GM12891 (cell line): ENCODE measurements at regions not wholly inside any gene's neighbourhood (a gene's known extent, or its start where the extent isn't known, plus 50 kb on each side); places are given as distances from the start of the nearest gene placed in this dataset.
"Not testable (repeated sequence)": the region's sequence is repeated elsewhere in the genome, so short reads cannot be mapped to it uniquely, and the experiment has no call there.

ENCODE experiments used
- DNase-seq: peaks from one replicate; pipeline ENCODE4 v3.0.0; 2011; ENCODE audit warnings: low spot score; ENCODE audit not compliant: insufficient read length
- FAIRE-seq: peaks from 2 replicates; lab custom pipeline; 2011; peaks lifted over from hg19 to GRCh38; lab: Jason Lieb, UNC
- PAX5 ChIP-seq: IDR thresholded peaks from 2 replicates; pipeline ENCODE4 v1.6.1; 2011; ENCODE audit warnings: low read length, moderate library complexity, mild to moderate bottlenecking; ENCODE audit not compliant: insufficient read depth, severe bottlenecking
- POLR2A ChIP-seq: IDR thresholded peaks from 2 replicates; pipeline ENCODE4 v1.6.1; 2011; ENCODE audit warnings: low read depth, low read length, control low read depth
- POLR2AphosphoS5 ChIP-seq: IDR thresholded peaks from 2 replicates; pipeline ENCODE4 v1.6.1; 2011; ENCODE audit warnings: low read depth, low read length, control low read depth
- POU2F2 ChIP-seq: IDR thresholded peaks from 2 replicates; pipeline ENCODE4 v1.6.1; 2011; ENCODE audit warnings: low read depth, mild to moderate bottlenecking, control low read depth, low read length, moderate library complexity
- SPI1 ChIP-seq: IDR thresholded peaks from 2 replicates; pipeline ENCODE4 v1.6.1; 2011; ENCODE audit warnings: low read depth, low read length, control low read depth
- TAF1 ChIP-seq: IDR thresholded peaks from 2 replicates; pipeline ENCODE4 v1.6.1; 2011; ENCODE audit warnings: low read depth, low read length, control low read depth

DNA sequence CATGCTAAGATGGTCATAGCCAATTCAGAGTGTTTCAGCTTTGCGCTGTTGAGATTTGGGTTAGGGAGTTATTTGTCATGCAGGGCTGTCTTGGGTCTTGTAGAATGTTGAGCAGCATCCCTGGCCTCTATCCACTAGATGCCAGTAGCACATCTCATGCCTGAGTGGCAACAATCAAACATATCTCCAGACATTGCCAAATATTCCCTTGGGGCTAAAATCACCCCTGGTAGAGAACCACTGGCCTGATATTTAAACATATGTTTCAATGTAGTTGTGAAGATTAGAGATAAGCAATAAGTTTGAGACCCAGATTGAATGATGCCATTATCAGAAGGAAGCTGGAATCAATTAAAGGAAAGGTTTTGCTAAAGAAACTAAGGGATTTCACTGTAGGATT is 463.3 kb downstream of the DOK5 start:
- no peak for FAIRE-seq
- no peak for TF ChIP-seq PAX5
- TF ChIP-seq POLR2A = no peak
- no peak for DNase-seq

DNA sequence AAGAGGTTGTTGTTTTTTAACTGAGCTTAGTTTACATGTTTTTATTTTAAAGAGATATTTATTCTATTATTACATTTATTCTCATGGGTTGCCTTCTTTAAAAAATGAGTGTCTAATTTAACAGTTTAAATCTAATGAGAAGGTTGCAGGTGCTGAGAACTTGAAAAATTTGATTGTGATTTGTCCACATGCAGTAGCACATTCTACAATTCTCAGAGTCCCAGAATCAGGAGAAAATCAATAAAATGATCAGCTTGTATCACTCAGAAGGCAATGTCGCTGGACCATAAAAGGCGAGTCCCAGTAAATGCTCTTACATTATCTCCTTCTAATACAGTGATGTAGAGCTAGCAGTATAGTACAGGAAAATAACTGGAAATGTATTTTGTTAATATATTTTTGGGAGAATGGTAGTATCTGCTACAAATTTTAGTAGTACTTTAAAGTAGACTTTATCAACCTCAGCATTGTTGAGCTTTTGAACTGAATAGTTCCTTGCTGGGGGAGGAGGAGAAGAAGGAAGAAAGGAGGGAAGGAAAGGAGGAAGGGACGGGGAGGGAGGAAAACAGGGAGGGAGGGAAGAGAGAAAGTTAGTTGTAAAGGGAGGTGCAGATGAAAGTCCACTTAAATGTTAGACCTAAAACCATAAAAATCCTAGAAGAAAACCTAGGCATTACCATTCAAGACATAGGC is 458.0 kb downstream of the DOK5 start:
- no peak for DNase-seq
- TF ChIP-seq PAX5 (no peak), POLR2A (no peak), POU2F2 (no peak), TAF1 (no peak), SPI1 (no peak), POLR2AphosphoS5 (no peak)
- FAIRE-seq = no peak

DNA sequence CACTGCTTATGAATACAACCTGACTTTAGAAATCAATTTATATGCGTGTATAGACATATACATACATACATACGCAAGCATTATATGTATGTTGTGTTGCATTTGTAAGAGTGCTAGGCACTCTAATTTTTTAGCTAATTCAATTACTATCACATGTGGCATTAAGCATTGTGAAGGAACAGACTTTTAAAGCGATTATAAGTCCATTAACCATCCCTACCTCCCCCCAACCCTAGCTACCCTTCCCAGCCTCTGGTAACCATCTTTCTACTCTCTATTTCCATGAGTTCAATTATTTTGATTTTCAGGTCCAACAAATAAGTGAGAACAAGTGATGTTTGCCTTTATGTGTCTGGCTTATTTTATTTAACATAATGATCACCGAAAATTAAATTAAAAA is 453.8 kb downstream of the DOK5 start:
- no peak for DNase-seq
- FAIRE-seq = no peak
- TF ChIP-seq POLR2AphosphoS5 = no peak
- no peak for TF ChIP-seq SPI1
- TF ChIP-seq POU2F2 = no peak
- TF ChIP-seq PAX5 = no peak

DNA sequence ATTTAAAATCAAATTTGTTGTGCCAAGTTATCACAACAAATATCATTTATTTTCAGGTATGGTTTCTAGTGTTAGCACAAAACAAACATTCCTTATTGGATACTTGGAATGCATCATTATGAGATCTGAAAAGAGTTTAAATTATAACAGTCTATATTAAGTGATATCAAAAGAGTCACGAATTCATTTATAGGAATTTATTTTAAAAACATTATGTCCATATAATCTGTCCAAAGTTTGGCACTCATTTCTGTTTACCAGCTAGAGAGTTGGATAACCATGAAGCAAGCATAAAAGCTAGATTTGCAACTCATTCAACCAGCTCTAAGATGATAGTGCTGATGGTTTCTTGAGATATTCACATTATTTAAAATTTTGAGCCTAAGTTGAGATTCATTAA is 453.2 kb downstream of the DOK5 start:
- TF ChIP-seq SPI1 = no peak
- no peak for TF ChIP-seq POU2F2
- TF ChIP-seq POLR2A = no peak
- TF ChIP-seq PAX5 = no peak
- TF ChIP-seq POLR2AphosphoS5 = no peak
- TF ChIP-seq TAF1 = no peak
- no peak for FAIRE-seq

DNA sequence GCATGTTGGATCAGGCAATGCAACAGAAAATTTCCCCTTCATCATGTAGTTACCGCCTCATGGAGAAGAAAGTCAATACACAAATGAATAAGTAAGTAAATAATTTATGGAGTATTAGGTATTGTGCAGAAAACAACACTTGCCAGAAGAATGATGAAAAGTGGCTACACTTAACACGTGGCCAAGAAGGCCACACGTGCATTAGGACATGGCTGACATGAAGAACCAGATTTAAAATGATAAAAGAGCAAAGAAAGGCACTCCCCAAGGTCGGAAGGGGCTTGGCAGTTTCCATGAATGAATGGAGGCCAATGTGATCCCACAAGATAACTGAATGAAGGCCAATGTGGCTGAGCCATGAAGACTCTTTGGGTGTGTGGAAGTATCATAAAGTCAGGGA is 447.2 kb downstream of the DOK5 start:
- TF ChIP-seq TAF1 (no peak), POLR2AphosphoS5 (no peak), POLR2A (no peak), PAX5 (no peak), SPI1 (no peak), POU2F2 (no peak)
- DNase-seq (no peak), FAIRE-seq (no peak)

More for the DNA sequence above, 453.2 kb downstream of the DOK5 start:
- DNase-seq = no peak

DNA sequence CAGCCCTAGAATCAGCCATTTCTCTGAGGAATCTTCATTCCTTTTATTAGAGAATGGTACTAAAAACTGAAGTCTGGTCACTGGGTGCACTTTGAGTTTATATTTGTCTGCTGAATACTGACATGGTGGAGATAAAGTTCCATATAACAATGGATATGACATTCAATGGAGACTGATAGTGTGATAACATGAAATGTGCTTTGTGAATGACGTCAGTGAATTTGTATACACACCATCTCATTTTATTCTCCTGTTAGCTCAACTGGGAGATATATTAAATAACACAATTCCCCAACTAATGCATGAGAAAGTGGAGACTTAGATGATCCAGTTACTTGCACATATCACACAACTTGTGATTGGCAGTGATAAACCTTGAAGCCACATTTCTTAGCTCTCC is 446.7 kb downstream of the DOK5 start:
- FAIRE-seq = no peak
- DNase-seq = no peak
- TF ChIP-seq SPI1 (no peak), POU2F2 (no peak), TAF1 (no peak), POLR2A (no peak), PAX5 (no peak), POLR2AphosphoS5 (no peak)

DNA sequence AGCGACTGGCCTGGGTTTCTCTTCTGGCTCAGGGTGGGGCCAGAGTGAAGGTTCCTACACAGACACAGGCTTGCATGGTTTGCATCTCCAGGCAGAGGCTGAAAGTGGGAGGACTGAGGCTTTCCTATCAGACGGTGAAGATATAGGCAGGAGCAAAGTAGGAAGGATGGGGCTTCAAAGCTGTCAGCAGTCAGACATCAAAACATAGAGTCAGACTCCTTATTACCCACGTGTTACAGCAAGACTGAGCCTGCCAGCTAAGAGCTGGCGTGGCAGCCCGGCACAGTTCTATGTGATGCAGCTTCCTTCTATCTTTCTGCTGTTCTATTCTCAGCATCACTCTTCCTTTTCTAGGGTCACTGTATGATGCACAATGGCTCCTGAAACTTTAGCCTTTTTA is 445.1 kb downstream of the DOK5 start:
- DNase-seq = no peak
- FAIRE-seq = no peak
- TF ChIP-seq POLR2A = no peak
- no peak for TF ChIP-seq SPI1
- TF ChIP-seq POLR2AphosphoS5 = no peak
- TF ChIP-seq TAF1 = no peak
- TF ChIP-seq POU2F2 = no peak
- TF ChIP-seq PAX5 = no peak

DNA sequence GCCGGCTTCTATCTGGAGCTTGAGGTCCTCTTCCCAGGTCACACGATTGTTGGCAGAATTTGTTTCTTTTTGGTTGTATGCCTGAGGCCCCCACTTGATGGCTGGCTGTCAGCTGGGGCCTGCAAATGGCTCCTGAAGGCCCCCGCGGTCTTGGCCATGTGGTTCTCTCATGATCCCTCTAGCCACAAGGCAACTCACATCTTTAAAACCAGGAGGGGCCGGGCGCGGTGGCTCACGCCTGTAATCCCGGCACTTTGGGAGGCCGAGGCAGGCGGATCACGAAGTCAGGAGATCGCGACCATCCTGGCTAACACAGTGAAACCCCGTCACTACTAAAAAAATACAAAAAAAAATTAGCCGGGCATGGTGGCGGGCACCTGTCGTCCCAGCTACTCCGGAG is 443.6 kb downstream of the DOK5 start:
- DNase-seq, FAIRE-seq: not testable (repeated sequence)

DNA sequence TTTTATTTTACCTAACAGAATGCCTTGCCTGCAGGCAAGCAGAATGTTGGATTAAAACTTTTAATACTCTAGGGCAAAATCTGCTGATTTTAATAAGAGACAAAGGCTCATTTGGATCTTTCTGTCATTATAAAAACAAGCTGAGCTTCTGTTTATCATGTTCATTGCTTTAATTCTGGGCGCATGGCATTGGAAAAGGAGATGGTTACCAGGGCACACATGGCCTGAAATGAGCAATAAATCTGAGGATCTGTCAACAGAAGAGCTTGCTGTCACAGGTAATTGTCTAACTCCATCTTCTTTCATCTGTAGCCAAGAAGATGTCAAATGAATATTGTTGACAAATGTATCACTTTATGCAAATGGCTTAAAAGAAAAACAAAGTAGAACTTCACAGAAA is 439.6 kb downstream of the DOK5 start:
- TF ChIP-seq POU2F2 = no peak
- TF ChIP-seq SPI1 = no peak
- no peak for TF ChIP-seq POLR2A
- TF ChIP-seq POLR2AphosphoS5 = no peak
- no peak for FAIRE-seq

DNA sequence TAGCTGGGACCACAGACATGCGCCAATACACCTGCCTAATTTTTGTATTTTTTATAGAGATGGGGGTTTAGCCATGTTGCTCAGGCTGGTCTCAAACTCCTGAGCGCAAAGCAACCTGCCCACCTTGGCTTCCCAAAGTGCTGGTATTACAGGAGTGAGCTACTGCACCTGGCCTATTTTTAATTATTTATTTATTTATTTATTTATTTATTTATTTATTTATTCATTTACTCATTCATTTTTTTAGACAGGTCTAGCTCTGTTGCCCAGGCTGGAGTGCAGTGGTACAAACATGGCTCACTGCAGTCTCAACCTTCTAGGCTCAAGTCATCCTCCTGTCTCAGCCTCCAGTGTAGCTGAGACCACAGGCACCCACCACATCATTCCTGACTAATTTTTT is 434.3 kb downstream of the DOK5 start:
- no peak for FAIRE-seq
- no peak for DNase-seq
- TF ChIP-seq POLR2A (no peak), PAX5 (no peak), POU2F2 (no peak), SPI1 (no peak), POLR2AphosphoS5 (no peak), TAF1 (no peak)

More for the DNA sequence above, 439.6 kb downstream of the DOK5 start:
- DNase-seq = no peak

DNA sequence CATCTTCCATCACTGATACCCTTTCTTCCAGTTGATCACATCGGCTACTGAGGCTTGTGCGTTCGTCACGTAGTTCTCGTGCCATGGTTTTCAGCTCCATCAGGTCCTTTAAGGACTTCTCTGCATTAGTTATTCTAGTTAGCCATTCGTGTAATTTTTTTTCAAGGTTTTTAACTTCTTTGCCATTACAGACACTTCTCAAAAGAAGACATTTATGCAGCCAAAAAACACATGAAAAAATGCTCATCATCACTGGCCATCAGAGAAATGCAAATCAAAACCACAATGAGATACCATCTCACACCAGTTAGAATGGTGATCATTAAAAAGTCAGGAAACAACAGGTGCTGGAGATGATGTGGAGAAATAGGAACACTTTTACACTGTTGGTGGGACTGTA is 430.7 kb downstream of the DOK5 start:
- DNase-seq, FAIRE-seq: not testable (repeated sequence)

DNA sequence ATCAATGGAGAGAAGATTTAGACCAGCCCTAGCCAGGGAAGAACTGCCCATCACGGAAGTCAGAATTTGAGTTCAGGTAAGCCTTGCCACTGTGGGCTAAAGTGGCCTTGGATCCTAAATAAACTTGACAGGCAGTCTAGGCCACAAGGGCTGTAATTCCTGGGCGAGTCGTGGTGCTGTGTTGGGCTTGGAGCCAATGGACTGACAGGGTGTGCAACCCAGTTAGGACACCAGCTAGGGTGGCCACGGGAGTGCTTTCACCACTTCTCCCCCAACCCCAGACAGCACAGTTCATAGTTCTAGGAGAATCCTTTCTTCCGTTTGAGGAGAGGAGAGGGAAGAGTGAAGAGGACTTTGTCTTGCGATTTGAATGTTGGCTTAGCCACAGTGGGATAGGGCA is 422.4 kb downstream of the DOK5 start:
- FAIRE-seq = no peak
- TF ChIP-seq TAF1 = no peak
- TF ChIP-seq POU2F2 = no peak
- no peak for TF ChIP-seq POLR2AphosphoS5
- no peak for TF ChIP-seq PAX5
- TF ChIP-seq POLR2A = no peak
- no peak for TF ChIP-seq SPI1
- no peak for DNase-seq
